ENCODE measurements at regions not wholly inside any gene's neighbourhood (a gene's known extent, or its start where the extent isn't known, plus 50 kb on each side); places are given as distances from the start of the nearest gene placed in this dataset.
A peak's percentile ranks its signal among the peaks of the same experiment; 100 is the strongest.

- TF ChIP-seq POLR2AphosphoS5 (IDR thresholded peaks at IDR 0.05) (no peak), EP300 (IDR thresholded peaks at IDR 0.05) (no peak), POLR2A (IDR thresholded peaks at IDR 0.05; ENCODE audit: low read depth) (no peak), CTCF (IDR thresholded peaks at IDR 0.05) (no peak)
- no peak for DNase-seq (ENCODE audit: extremely low spot score)
- no peaks in the 10 kb centered on the region for H3K27me3 ChIP-seq
- no peaks in the 10 kb centered on the region for H3K9me3 ChIP-seq
- no peaks in the 10 kb centered on the region for H3K36me3 ChIP-seq
- WGBS: 92% methylated on average over 4 of the region's 4 CpGs
- no peaks in the 10 kb centered on the region for H3K4me1 ChIP-seq
- no peak overlapping the region for H3K27ac ChIP-seq (replicated peaks in 1 of 4)
- no peak overlapping the region for H3K4me3 ChIP-seq
- intact Hi-C loops (cut with DNase I): no loop called here
Measured at GRCh38 chr4:83780053-83780733, 244.3 kb downstream of the GPAT3 start.

- Histone ChIP-seq H3K9me3 (no peaks in the 10 kb centered on the region), H3K27ac (replicated peaks in 1 of 4) (no peak overlapping the region), H3K27me3 (no peaks in the 10 kb centered on the region), H3K4me3 (no peak overlapping the region), H3K4me1 (no peaks in the 10 kb centered on the region), H3K36me3 (no peaks in the 10 kb centered on the region)
- TF ChIP-seq EP300 (IDR thresholded peaks at IDR 0.05): no peak
- TF ChIP-seq CTCF (IDR thresholded peaks at IDR 0.05): no peak
- no peak for TF ChIP-seq POLR2AphosphoS5 (IDR thresholded peaks at IDR 0.05)
- TF ChIP-seq POLR2A (IDR thresholded peaks at IDR 0.05; ENCODE audit: low read depth): no peak
- no peak for DNase-seq (ENCODE audit: extremely low spot score)
- intact Hi-C loops (cut with DNase I): no loop called here
- WGBS: 92% methylated on average over 12 of the region's 12 CpGs
Measured at GRCh38 chr4:83779103-83780052, 243.5 kb downstream of the GPAT3 start.

GRCh38 chr4:83772685-83773084, 236.8 kb downstream of the GPAT3 start:
- H3K4me3 ChIP-seq: no peak overlapping the region
- no peak for DNase-seq (ENCODE audit: extremely low spot score)
- no peaks in the 10 kb centered on the region for H3K4me1 ChIP-seq
- WGBS: 69% methylated on average over 2 of the region's 2 CpGs
- intact Hi-C loops (cut with DNase I): loop anchor here (5.0 kb wide), 2 partner anchors 735 to 755 kb away; no protein-coding TSS in a partner anchor
- H3K27ac ChIP-seq (replicated peaks in 1 of 4): no peak overlapping the region
- no peaks in the 10 kb centered on the region for H3K9me3 ChIP-seq
- no peaks in the 10 kb centered on the region for H3K27me3 ChIP-seq
- TF ChIP-seq CTCF (IDR thresholded peaks at IDR 0.05): no peak
- no peak for TF ChIP-seq POLR2AphosphoS5 (IDR thresholded peaks at IDR 0.05)
- TF ChIP-seq POLR2A (IDR thresholded peaks at IDR 0.05; ENCODE audit: low read depth): no peak
- TF ChIP-seq EP300 (IDR thresholded peaks at IDR 0.05): no peak
- no peaks in the 10 kb centered on the region for H3K36me3 ChIP-seq

GRCh38 chr4:83771113-83771705, 235.3 kb downstream of the GPAT3 start:
- 10% methylated on average over 2 of the region's 2 CpGs for WGBS
- DNase-seq (ENCODE audit: extremely low spot score): no peak
- intact Hi-C loops (cut with DNase I): loop anchor here (5.0 kb wide), 2 partner anchors 736 to 756 kb away; no protein-coding TSS in a partner anchor

More at GRCh38 chr4:83771113-83771705, 235.3 kb downstream of the GPAT3 start:
- no peak overlapping the region for H3K27ac ChIP-seq (replicated peaks in 1 of 4)
- H3K36me3 ChIP-seq: no peaks in the 10 kb centered on the region
- H3K4me3 ChIP-seq: no peak overlapping the region
- no peaks in the 10 kb centered on the region for H3K9me3 ChIP-seq
- TF ChIP-seq CTCF (IDR thresholded peaks at IDR 0.05) (peak; percentile 59 to 78 (median 75)), EP300 (IDR thresholded peaks at IDR 0.05) (no peak)
- H3K4me1 ChIP-seq: no peaks in the 10 kb centered on the region
- H3K27me3 ChIP-seq: no peaks in the 10 kb centered on the region
